ENCODE measurements at regions not wholly inside any gene's neighbourhood (a gene's known extent, or its start where the extent isn't known, plus 50 kb on each side); places are given as distances from the start of the nearest gene placed in this dataset.

DNA sequence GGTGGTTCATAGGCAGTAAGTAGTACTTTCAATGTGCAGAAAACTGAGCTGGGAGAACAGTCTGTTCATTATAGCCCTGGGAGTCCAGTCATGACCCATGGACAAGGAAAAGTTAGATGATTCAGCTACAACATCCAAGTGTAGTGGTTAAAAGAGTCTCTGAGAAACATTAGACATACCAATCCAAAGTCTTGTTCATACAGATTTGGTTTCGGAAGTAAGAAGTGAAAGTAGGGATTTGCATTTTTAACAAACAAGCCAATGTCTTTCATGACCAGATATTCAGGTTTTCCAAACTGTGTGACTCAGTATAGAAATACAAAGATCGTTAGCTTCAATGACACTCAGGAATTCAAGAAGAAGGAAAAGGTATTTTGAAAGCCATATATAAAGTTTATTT is 345.3 kb downstream of the SLITRK1 start:
- intact Hi-C loops (cut with micrococcal nuclease): no loop called here
- TF ChIP-seq, protein P1, sequence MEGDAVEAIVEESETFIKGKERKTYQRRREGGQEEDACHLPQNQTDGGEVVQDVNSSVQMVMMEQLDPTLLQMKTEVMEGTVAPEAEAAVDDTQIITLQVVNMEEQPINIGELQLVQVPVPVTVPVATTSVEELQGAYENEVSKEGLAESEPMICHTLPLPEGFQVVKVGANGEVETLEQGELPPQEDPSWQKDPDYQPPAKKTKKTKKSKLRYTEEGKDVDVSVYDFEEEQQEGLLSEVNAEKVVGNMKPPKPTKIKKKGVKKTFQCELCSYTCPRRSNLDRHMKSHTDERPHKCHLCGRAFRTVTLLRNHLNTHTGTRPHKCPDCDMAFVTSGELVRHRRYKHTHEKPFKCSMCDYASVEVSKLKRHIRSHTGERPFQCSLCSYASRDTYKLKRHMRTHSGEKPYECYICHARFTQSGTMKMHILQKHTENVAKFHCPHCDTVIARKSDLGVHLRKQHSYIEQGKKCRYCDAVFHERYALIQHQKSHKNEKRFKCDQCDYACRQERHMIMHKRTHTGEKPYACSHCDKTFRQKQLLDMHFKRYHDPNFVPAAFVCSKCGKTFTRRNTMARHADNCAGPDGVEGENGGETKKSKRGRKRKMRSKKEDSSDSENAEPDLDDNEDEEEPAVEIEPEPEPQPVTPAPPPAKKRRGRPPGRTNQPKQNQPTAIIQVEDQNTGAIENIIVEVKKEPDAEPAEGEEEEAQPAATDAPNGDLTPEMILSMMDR (IDR thresholded peaks at IDR 0.05; ENCODE audit: unreplicated experiment): no peak
- Mint-ChIP-seq H3K4me1 (ENCODE audit: insufficient read depth, unreplicated experiment) (no peaks in the 10 kb centered on the region), H3K27ac (ENCODE audit: low read depth, unreplicated experiment) (no peak overlapping the region), H3K36me3 (ENCODE audit: insufficient read depth, unreplicated experiment) (no peaks in the 10 kb centered on the region), H3K4me3 (ENCODE audit: unreplicated experiment) (no peak overlapping the region), H3K9me3 (ENCODE audit: unreplicated experiment) (peaks cover 14% of the 10 kb centered on the region), H3K27me3 (ENCODE audit: insufficient read depth, unreplicated experiment) (no peaks in the 10 kb centered on the region)
- ChIA-PET CTCF (no interaction called here), POLR2A (no interaction called here)
- BruUV-seq (replicated peaks): no TSS peak
- DNase-seq (ENCODE audit: unreplicated experiment): no peak

DNA sequence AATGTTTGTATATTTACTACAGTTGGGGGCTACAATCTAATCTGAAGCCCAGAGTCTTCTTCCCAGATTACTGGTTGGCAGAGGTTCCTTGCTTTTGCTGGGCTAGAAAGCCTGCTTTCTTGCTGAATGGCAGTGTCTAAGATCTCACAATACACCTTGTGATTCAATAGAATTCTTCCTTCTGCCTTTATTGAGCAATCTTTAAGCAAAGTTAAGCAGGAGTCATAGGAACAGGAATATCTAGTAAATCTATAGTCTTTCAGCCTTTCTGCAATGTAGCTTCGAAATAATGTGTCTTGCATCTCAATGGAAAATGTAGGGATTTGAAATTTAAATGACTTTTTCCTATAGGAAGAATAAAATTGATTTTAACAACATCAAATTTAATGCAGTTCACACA is 346.1 kb downstream of the SLITRK1 start:
- Mint-ChIP-seq H3K27me3 (ENCODE audit: insufficient read depth, unreplicated experiment) (no peaks in the 10 kb centered on the region), H3K36me3 (ENCODE audit: insufficient read depth, unreplicated experiment) (no peaks in the 10 kb centered on the region), H3K4me1 (ENCODE audit: insufficient read depth, unreplicated experiment) (no peaks in the 10 kb centered on the region), H3K9me3 (ENCODE audit: unreplicated experiment) (peaks cover 14% of the 10 kb centered on the region), H3K27ac (ENCODE audit: low read depth, unreplicated experiment) (no peak overlapping the region), H3K4me3 (ENCODE audit: unreplicated experiment) (no peak overlapping the region)
- intact Hi-C loops (cut with micrococcal nuclease): no loop called here
- no TSS peak for BruUV-seq (replicated peaks)
- CTCF ChIA-PET: no interaction called here
- TF ChIP-seq, protein P1 (IDR thresholded peaks at IDR 0.05; ENCODE audit: unreplicated experiment): no peak
- DNase-seq (ENCODE audit: unreplicated experiment): no peak
- POLR2A ChIA-PET: no interaction called here

DNA sequence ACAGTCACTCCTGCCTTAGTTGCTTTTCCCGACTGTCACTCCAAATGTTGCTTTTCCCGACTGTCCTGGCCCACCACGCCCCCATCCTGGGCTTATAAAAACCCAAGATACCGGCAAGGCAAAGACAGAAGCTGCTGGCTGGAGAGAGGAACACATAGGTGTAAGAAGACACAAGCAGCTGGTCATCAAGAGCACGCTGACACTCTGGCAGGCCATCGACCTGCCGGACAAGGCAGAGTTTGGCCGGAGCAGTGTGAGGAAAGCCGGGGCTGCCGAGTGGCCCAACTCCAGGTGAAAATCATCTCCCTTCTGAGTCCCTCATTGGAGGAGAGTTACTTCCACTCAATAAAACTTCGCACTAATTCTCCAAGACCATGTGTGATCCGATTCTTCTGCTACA is 349.5 kb downstream of the SLITRK1 start:
- Mint-ChIP-seq H3K9me3 (ENCODE audit: unreplicated experiment) (peaks cover 7% of the 10 kb centered on the region), H3K27ac (ENCODE audit: low read depth, unreplicated experiment) (no peak overlapping the region), H3K4me3 (ENCODE audit: unreplicated experiment) (no peak overlapping the region), H3K27me3 (ENCODE audit: insufficient read depth, unreplicated experiment) (no peaks in the 10 kb centered on the region), H3K36me3 (ENCODE audit: insufficient read depth, unreplicated experiment) (no peaks in the 10 kb centered on the region), H3K4me1 (ENCODE audit: insufficient read depth, unreplicated experiment) (no peaks in the 10 kb centered on the region)
- CTCF ChIA-PET: no interaction called here
- no peak for DNase-seq (ENCODE audit: unreplicated experiment)
- BruUV-seq (replicated peaks): no TSS peak
- TF ChIP-seq, protein P1 (IDR thresholded peaks at IDR 0.05; ENCODE audit: unreplicated experiment): no peak
- POLR2A ChIA-PET: no interaction called here
- intact Hi-C loops (cut with micrococcal nuclease): no loop called here

DNA sequence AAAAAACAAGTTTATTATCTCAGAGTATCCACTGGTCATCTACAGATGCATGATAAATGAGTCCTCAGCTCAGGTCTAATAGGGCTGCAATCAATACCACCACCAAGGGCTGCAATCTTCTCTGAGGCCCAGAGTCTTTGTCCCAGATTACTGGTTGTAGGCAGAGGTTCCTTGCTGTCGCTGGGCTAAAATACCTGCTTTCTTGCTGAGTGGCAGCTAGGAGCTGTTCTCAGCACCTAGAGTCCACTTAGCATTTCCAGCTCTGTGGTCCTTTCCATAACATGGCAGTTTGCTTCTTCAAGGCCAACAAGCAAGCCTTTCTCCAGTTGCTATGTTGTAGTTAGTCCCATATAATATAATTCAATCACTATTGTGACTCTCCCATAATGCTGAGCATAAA is 351.3 kb downstream of the SLITRK1 start:
- ChIA-PET POLR2A (no interaction called here), CTCF (no interaction called here)
- Mint-ChIP-seq H3K4me3 (ENCODE audit: unreplicated experiment) (no peak overlapping the region), H3K36me3 (ENCODE audit: insufficient read depth, unreplicated experiment) (no peaks in the 10 kb centered on the region), H3K4me1 (ENCODE audit: insufficient read depth, unreplicated experiment) (no peaks in the 10 kb centered on the region), H3K9me3 (ENCODE audit: unreplicated experiment) (peaks cover 7% of the 10 kb centered on the region), H3K27ac (ENCODE audit: low read depth, unreplicated experiment) (no peak overlapping the region), H3K27me3 (ENCODE audit: insufficient read depth, unreplicated experiment) (no peaks in the 10 kb centered on the region)
- intact Hi-C loops (cut with micrococcal nuclease): no loop called here
- no peak for DNase-seq (ENCODE audit: unreplicated experiment)
- BruUV-seq (replicated peaks): no TSS peak
- TF ChIP-seq, protein P1 (IDR thresholded peaks at IDR 0.05; ENCODE audit: unreplicated experiment): no peak
